ENCODE measurements at regions not wholly inside any gene's neighbourhood (a gene's known extent, or its start where the extent isn't known, plus 50 kb on each side); places are given as distances from the start of the nearest gene placed in this dataset.

GRCh38 chr15:70215951-70216350 is 118.2 kb upstream of the TLE3 start:
- peaks cover 30 to 36% of the 10 kb centered on the region in 2 experiments for H3K4me1 Mint-ChIP-seq
- H3K27ac ChIP-seq (ENCODE audit: insufficient read length, low read depth, low read length), result no peak overlapping the region
- H2BK15ac ChIP-seq (ENCODE audit: low read depth, low read length), result no peak overlapping the region
- no peak overlapping the region for H4K91ac ChIP-seq (ENCODE audit: insufficient read length, low read depth, low read length)
- 100% methylated on average over 2 of the region's 5 CpGs for WGBS (ENCODE audit: extremely low coverage, insufficient read length, low lambda C conversion rate)
- no peak overlapping the region for H4K8ac ChIP-seq (replicated peaks; ENCODE audit: insufficient read length, low read depth, low read length)
- no peaks in the 10 kb centered on the region for H4K20me1 ChIP-seq (ENCODE audit: control insufficient read depth, insufficient read depth, insufficient read length)
- no peak overlapping the region for H2AK5ac ChIP-seq (ENCODE audit: insufficient read length, low read length)
- no peak overlapping the region for H2BK120ac ChIP-seq (ENCODE audit: low read depth, low read length, poor library complexity, severe bottlenecking)
- H3K9me3 ChIP-seq (ENCODE audit: control insufficient read depth, low read depth, low read length), result no peaks in the 10 kb centered on the region
- no peaks in the 10 kb centered on the region for H3K23me2 ChIP-seq (ENCODE audit: insufficient read length, low read depth, low read length, poor library complexity, severe bottlenecking)
- H3K79me2 ChIP-seq (ENCODE audit: insufficient read depth, low read length), result no peaks in the 10 kb centered on the region
- no peak overlapping the region for H3K56ac ChIP-seq (ENCODE audit: insufficient read length, low read depth, low read length)
- no peak overlapping the region for H3K27ac Mint-ChIP-seq
- H3K27me3 Mint-ChIP-seq (ENCODE audit: low read depth), result peaks cover 10% of the 10 kb centered on the region
- no peaks in the 10 kb centered on the region for H3K36me3 Mint-ChIP-seq (ENCODE audit: insufficient read depth in 1 of 3, low read depth in 3 of 3)
- H4K5ac ChIP-seq (ENCODE audit: insufficient read length, low read depth, low read length), result no peak overlapping the region
- H3K14ac ChIP-seq (ENCODE audit: insufficient read depth, low read length), result no peak overlapping the region
- H3K9me3 Mint-ChIP-seq, result no peaks in the 10 kb centered on the region; a peak in 1 of 5 replicates
- no peak overlapping the region for H3K18ac ChIP-seq (ENCODE audit: insufficient read length, low read depth, low read length)
- H3K23ac ChIP-seq (ENCODE audit: insufficient read length, low read depth, low read length), result no peak overlapping the region
- H2AFZ ChIP-seq (ENCODE audit: low read length), result no peak overlapping the region
- DNase-seq, result no peak
- no peak overlapping the region for H3T11ph ChIP-seq (ENCODE audit: low read length)
- no peak overlapping the region for H3K9ac ChIP-seq (ENCODE audit: extremely low read depth, insufficient read length, low read length)
- H3K27me3 ChIP-seq (ENCODE audit: insufficient read depth, low read length), result no peaks in the 10 kb centered on the region
- H2BK12ac ChIP-seq (ENCODE audit: insufficient read length, low read depth, low read length), result no peak overlapping the region
- no peak overlapping the region for H2BK20ac ChIP-seq (ENCODE audit: low read depth, low read length, poor library complexity, severe bottlenecking)
- no peak overlapping the region for H3K4me2 ChIP-seq (ENCODE audit: insufficient read depth, insufficient read length, low read length)
- no peak overlapping the region for H3K4ac ChIP-seq (ENCODE audit: low read depth, low read length)
- no peaks in the 10 kb centered on the region for H3K4me1 ChIP-seq (ENCODE audit: insufficient read depth, low read length)
- TF ChIP-seq CTCF (conservative IDR thresholded peaks at IDR 0.05), result no peak
- no peak overlapping the region for H2BK5ac ChIP-seq (ENCODE audit: insufficient read length, low read length)
- no peaks in the 10 kb centered on the region for H3K79me1 ChIP-seq (ENCODE audit: insufficient read depth, low read depth, low read length, poor library complexity, severe bottlenecking)
- H3K4me3 Mint-ChIP-seq, result no peak overlapping the region
